Prostate gland (tissue), 2 donors: ENCODE measurements at regions not wholly inside any gene's neighbourhood (a gene's known extent, or its start where the extent isn't known, plus 50 kb on each side); places are given as distances from the start of the nearest gene placed in this dataset.

ENCODE experiments used
- DNase-seq: peaks from one replicate; pipeline ENCODE4 v3.0.0-alpha.2; 2019; ENCODE audit warnings: low spot score
- H3K27ac ChIP-seq, 2 donors: fragments of 200-600 bp; sonication (generic); 2 replicates each; pipeline ENCODE4 v1.5.1; 2017 to 2019
- H3K27me3 ChIP-seq: fragments of 200-600 bp; sonication (generic); replicated peaks from 2 replicates; pipeline ENCODE4 v1.5.1; 2019; ENCODE audit not compliant: insufficient read depth
- H3K36me3 ChIP-seq, 2 donors: fragments of 200-600 bp; sonication (generic); 1 replicate in 1 of 2; 2 replicates in 1 of 2; pipeline versions ENCODE4 v1.5.1 to v1.8.1; 2017 to 2019
- H3K4me1 ChIP-seq: fragments of 200-600 bp; sonication (generic); replicated peaks from 2 replicates; pipeline ENCODE4 v1.5.1; 2019
- H3K4me3 ChIP-seq, 2 donors: fragments of 200-600 bp; sonication (generic); 2 replicates each; pipeline ENCODE4 v1.5.1; 2017 to 2019
- H3K9me3 ChIP-seq: fragments of 200-600 bp; sonication (generic); 2 replicates; pipeline ENCODE4 v1.5.1; 2017
- CTCF ChIP-seq, 4 experiments: fragments of 200-600 bp in 2 of 4; fragments of 450-650 bp in 2 of 4; sonication (generic) in 2 of 4; IDR thresholded peaks; 1 replicate in 3 of 4; 2 replicates in 1 of 4; pipeline ENCODE4 v1.5.1; 2016 to 2019; ENCODE audit warnings: antibody characterized with exemption in 4 of 4, mild to moderate bottlenecking in 2 of 4, moderate library complexity in 2 of 4
- POLR2A ChIP-seq: fragments of 450-650 bp; IDR thresholded peaks from one replicate; pipeline ENCODE4 v1.6.1; 2016; ENCODE audit warnings: antibody characterized with exemption, mild to moderate bottlenecking
- POLR2AphosphoS5 ChIP-seq: sonication (generic); formaldehyde crosslinking; IDR thresholded peaks from one replicate; pipeline ENCODE4 v1.6.1; 2017; ENCODE audit warnings: antibody characterized with exemption
- WGBS: methylation state at CpG from one replicate; pipeline ENCODE4 v1.1.5; 2018; 5-methylcytosine and 5-hydroxymethylcytosine counted together
- intact Hi-C: fragments of 100-400 bp; cut with DNase I; formaldehyde crosslinking; loops from one replicate; pipeline ENCODE4 v1.14.2; 2022

- no peaks in the 10 kb centered on the region for H3K27me3 ChIP-seq
- H3K9me3 ChIP-seq: no peaks in the 10 kb centered on the region
- intact Hi-C loops: no loop called here
- DNase-seq: no peak
- no peak overlapping the region for H3K4me3 ChIP-seq
- no peak overlapping the region for H3K27ac ChIP-seq
- no peaks in the 10 kb centered on the region for H3K4me1 ChIP-seq
- TF ChIP-seq CTCF (IDR thresholded peaks at IDR 0.05) (no peak), POLR2AphosphoS5 (no peak), POLR2A (no peak)
- H3K36me3 ChIP-seq: no peaks in the 10 kb centered on the region
- 50% methylated on average over 18 of the region's 19 CpGs for WGBS
Observed at GRCh38 chr9:135029871-135030565, 57.5 kb upstream of the OLFM1 start.

- Histone ChIP-seq H3K27ac (no peak overlapping the region), H3K9me3 (no peaks in the 10 kb centered on the region), H3K27me3 (no peaks in the 10 kb centered on the region), H3K4me1 (no peaks in the 10 kb centered on the region), H3K36me3 (no peaks in the 10 kb centered on the region), H3K4me3 (no peak overlapping the region)
- no peak for TF ChIP-seq CTCF (IDR thresholded peaks at IDR 0.05)
- TF ChIP-seq POLR2A: no peak
- no peak for TF ChIP-seq POLR2AphosphoS5
- WGBS: 30% methylated on average over 15 of the region's 16 CpGs
- intact Hi-C loops: no loop called here
- no peak for DNase-seq
Observed at GRCh38 chr9:135030566-135031226, 56.8 kb upstream of the OLFM1 start.

- WGBS: 89% methylated on average over 13 of the region's 13 CpGs
- intact Hi-C loops: no loop called here
Observed at GRCh38 chr9:135032041-135032835, 55.2 kb upstream of the OLFM1 start.

GRCh38 chr9:135032868-135033460, 54.5 kb upstream of the OLFM1 start:
- no peaks in the 10 kb centered on the region for H3K36me3 ChIP-seq
- no peaks in the 10 kb centered on the region for H3K9me3 ChIP-seq
- 83% methylated on average over 22 of the region's 22 CpGs for WGBS
- TF ChIP-seq POLR2A (no peak), CTCF (IDR thresholded peaks at IDR 0.05) (no peak), POLR2AphosphoS5 (no peak)
- intact Hi-C loops: no loop called here
- no peak for DNase-seq
- H3K27me3 ChIP-seq: no peaks in the 10 kb centered on the region
- H3K4me3 ChIP-seq: no peak overlapping the region
- no peak overlapping the region for H3K27ac ChIP-seq
- H3K4me1 ChIP-seq: no peaks in the 10 kb centered on the region

More at GRCh38 chr9:135032041-135032835, 55.2 kb upstream of the OLFM1 start:
- H3K4me1 ChIP-seq: no peaks in the 10 kb centered on the region
- H3K36me3 ChIP-seq: no peaks in the 10 kb centered on the region
- no peak overlapping the region for H3K4me3 ChIP-seq
- no peak overlapping the region for H3K27ac ChIP-seq
- no peak for TF ChIP-seq POLR2A
- no peak for TF ChIP-seq POLR2AphosphoS5
- TF ChIP-seq CTCF (IDR thresholded peaks at IDR 0.05): no peak
- no peaks in the 10 kb centered on the region for H3K27me3 ChIP-seq
- no peak for DNase-seq
- H3K9me3 ChIP-seq: no peaks in the 10 kb centered on the region
